ENCODE measurements at regions not wholly inside any gene's neighbourhood (a gene's known extent, or its start where the extent isn't known, plus 50 kb on each side); places are given as distances from the start of the nearest gene placed in this dataset.

GRCh38 chrX:45850775-45851433, 650.2 kb upstream of the DIPK2B start:
- Histone ChIP-seq H3K36me3 (ENCODE audit: control insufficient read depth in 1 of 2, insufficient read depth in 2 of 2, low read length in 2 of 2) (no peaks in the 10 kb centered on the region), H3K9me3 (ENCODE audit: control insufficient read depth in 1 of 2, low read length in 2 of 2) (no peaks in the 10 kb centered on the region), H3K27me3 (ENCODE audit: control insufficient read depth in 1 of 2, insufficient read depth in 2 of 2, low read length in 2 of 2) (no peaks in the 10 kb centered on the region), H3K4me1 (ENCODE audit: control insufficient read depth in 1 of 2, insufficient read depth in 2 of 2, low read length in 2 of 2) (no peaks in the 10 kb centered on the region), H3K4me3 (ENCODE audit: low read depth in 1 of 2, low read length in 2 of 2) (peak overlapping the region; percentile 79 to 84), H3K9ac (ENCODE audit: low read depth in 1 of 2, low read length in 2 of 2) (peak overlapping the region; percentile 65 to 70), H3K27ac (ENCODE audit: low read depth, low read length) (peak overlapping the region; percentile 20)

- Histone ChIP-seq H3K27ac (ENCODE audit: low read depth, low read length) (peak overlapping the region; percentile 20), H3K9me3 (ENCODE audit: control insufficient read depth in 1 of 2, low read length in 2 of 2) (no peaks in the 10 kb centered on the region), H3K36me3 (ENCODE audit: control insufficient read depth in 1 of 2, insufficient read depth in 2 of 2, low read length in 2 of 2) (no peaks in the 10 kb centered on the region), H3K4me1 (ENCODE audit: control insufficient read depth in 1 of 2, insufficient read depth in 2 of 2, low read length in 2 of 2) (no peaks in the 10 kb centered on the region), H3K9ac (ENCODE audit: low read depth in 1 of 2, low read length in 2 of 2) (peak overlapping the region; percentile 65 to 70), H3K27me3 (ENCODE audit: control insufficient read depth in 1 of 2, insufficient read depth in 2 of 2, low read length in 2 of 2) (no peaks in the 10 kb centered on the region), H3K4me3 (ENCODE audit: low read depth in 1 of 2, low read length in 2 of 2) (peak overlapping the region; percentile 79 to 84)
Measured at GRCh38 chrX:45850197-45850774, 649.6 kb upstream of the DIPK2B start.

- peak overlapping the region in 1 of 2 donors; percentile 65 for H3K9ac ChIP-seq (ENCODE audit: low read depth in 1 of 2, low read length in 2 of 2)
- H3K27me3 ChIP-seq (ENCODE audit: control insufficient read depth in 1 of 2, insufficient read depth in 2 of 2, low read length in 2 of 2), result no peaks in the 10 kb centered on the region
- no peaks in the 10 kb centered on the region for H3K9me3 ChIP-seq (ENCODE audit: control insufficient read depth in 1 of 2, low read length in 2 of 2)
- H3K4me1 ChIP-seq (ENCODE audit: control insufficient read depth in 1 of 2, insufficient read depth in 2 of 2, low read length in 2 of 2), result no peaks in the 10 kb centered on the region
- H3K36me3 ChIP-seq (ENCODE audit: control insufficient read depth in 1 of 2, insufficient read depth in 2 of 2, low read length in 2 of 2), result no peaks in the 10 kb centered on the region
- H3K4me3 ChIP-seq (ENCODE audit: low read depth in 1 of 2, low read length in 2 of 2), result peak overlapping the region; percentile 79 to 84
- H3K27ac ChIP-seq (ENCODE audit: low read depth, low read length), result no peak overlapping the region
Measured at GRCh38 chrX:45849261-45849862, 648.7 kb upstream of the DIPK2B start.

GRCh38 chrX:45847961-45848360, 647.3 kb upstream of the DIPK2B start:
- no peak overlapping the region for H3K9ac ChIP-seq (ENCODE audit: low read depth in 1 of 2, low read length in 2 of 2)
- no peaks in the 10 kb centered on the region for H3K9me3 ChIP-seq (ENCODE audit: control insufficient read depth in 1 of 2, low read length in 2 of 2)
- H3K36me3 ChIP-seq (ENCODE audit: control insufficient read depth in 1 of 2, insufficient read depth in 2 of 2, low read length in 2 of 2), result no peaks in the 10 kb centered on the region
- H3K4me3 ChIP-seq (ENCODE audit: low read depth in 1 of 2, low read length in 2 of 2), result no peak overlapping the region
- no peak overlapping the region for H3K27ac ChIP-seq (ENCODE audit: low read depth, low read length)
- H3K4me1 ChIP-seq (ENCODE audit: control insufficient read depth in 1 of 2, insufficient read depth in 2 of 2, low read length in 2 of 2), result no peaks in the 10 kb centered on the region
- H3K27me3 ChIP-seq (ENCODE audit: control insufficient read depth in 1 of 2, insufficient read depth in 2 of 2, low read length in 2 of 2), result no peaks in the 10 kb centered on the region

- no peak overlapping the region for H3K27ac ChIP-seq (ENCODE audit: low read depth, low read length)
- H3K4me3 ChIP-seq (ENCODE audit: low read depth in 1 of 2, low read length in 2 of 2), result no peak overlapping the region
- H3K36me3 ChIP-seq (ENCODE audit: control insufficient read depth in 1 of 2, insufficient read depth in 2 of 2, low read length in 2 of 2), result no peaks in the 10 kb centered on the region
- no peaks in the 10 kb centered on the region for H3K9me3 ChIP-seq (ENCODE audit: control insufficient read depth in 1 of 2, low read length in 2 of 2)
- no peaks in the 10 kb centered on the region for H3K4me1 ChIP-seq (ENCODE audit: control insufficient read depth in 1 of 2, insufficient read depth in 2 of 2, low read length in 2 of 2)
- no peaks in the 10 kb centered on the region for H3K27me3 ChIP-seq (ENCODE audit: control insufficient read depth in 1 of 2, insufficient read depth in 2 of 2, low read length in 2 of 2)
- no peak overlapping the region for H3K9ac ChIP-seq (ENCODE audit: low read depth in 1 of 2, low read length in 2 of 2)
Measured at GRCh38 chrX:45846328-45846727, 645.7 kb upstream of the DIPK2B start.

- Histone ChIP-seq H3K4me1 (ENCODE audit: control insufficient read depth in 1 of 2, insufficient read depth in 2 of 2, low read length in 2 of 2) (no peaks in the 10 kb centered on the region), H3K4me3 (ENCODE audit: low read depth in 1 of 2, low read length in 2 of 2) (no peak overlapping the region), H3K9ac (ENCODE audit: low read depth in 1 of 2, low read length in 2 of 2) (no peak overlapping the region), H3K9me3 (ENCODE audit: control insufficient read depth in 1 of 2, low read length in 2 of 2) (no peaks in the 10 kb centered on the region), H3K27ac (ENCODE audit: low read depth, low read length) (no peak overlapping the region), H3K36me3 (ENCODE audit: control insufficient read depth in 1 of 2, insufficient read depth in 2 of 2, low read length in 2 of 2) (no peaks in the 10 kb centered on the region), H3K27me3 (ENCODE audit: control insufficient read depth in 1 of 2, insufficient read depth in 2 of 2, low read length in 2 of 2) (no peaks in the 10 kb centered on the region)
Measured at GRCh38 chrX:45845142-45845541, 644.5 kb upstream of the DIPK2B start.

GRCh38 chrX:45843518-45843917, 642.8 kb upstream of the DIPK2B start:
- no peaks in the 10 kb centered on the region for H3K4me1 ChIP-seq (ENCODE audit: control insufficient read depth in 1 of 2, insufficient read depth in 2 of 2, low read length in 2 of 2)
- no peak overlapping the region for H3K4me3 ChIP-seq (ENCODE audit: low read depth in 1 of 2, low read length in 2 of 2)
- H3K27me3 ChIP-seq (ENCODE audit: control insufficient read depth in 1 of 2, insufficient read depth in 2 of 2, low read length in 2 of 2), result no peaks in the 10 kb centered on the region
- H3K9ac ChIP-seq (ENCODE audit: low read depth in 1 of 2, low read length in 2 of 2), result no peak overlapping the region
- H3K27ac ChIP-seq (ENCODE audit: low read depth, low read length), result no peak overlapping the region
- no peaks in the 10 kb centered on the region for H3K9me3 ChIP-seq (ENCODE audit: control insufficient read depth in 1 of 2, low read length in 2 of 2)
- H3K36me3 ChIP-seq (ENCODE audit: control insufficient read depth in 1 of 2, insufficient read depth in 2 of 2, low read length in 2 of 2), result no peaks in the 10 kb centered on the region

GRCh38 chrX:45842926-45843315, 642.2 kb upstream of the DIPK2B start:
- Histone ChIP-seq H3K36me3 (ENCODE audit: control insufficient read depth in 1 of 2, insufficient read depth in 2 of 2, low read length in 2 of 2) (no peaks in the 10 kb centered on the region), H3K27me3 (ENCODE audit: control insufficient read depth in 1 of 2, insufficient read depth in 2 of 2, low read length in 2 of 2) (no peaks in the 10 kb centered on the region), H3K9me3 (ENCODE audit: control insufficient read depth in 1 of 2, low read length in 2 of 2) (no peaks in the 10 kb centered on the region), H3K27ac (ENCODE audit: low read depth, low read length) (no peak overlapping the region), H3K9ac (ENCODE audit: low read depth in 1 of 2, low read length in 2 of 2) (no peak overlapping the region), H3K4me1 (ENCODE audit: control insufficient read depth in 1 of 2, insufficient read depth in 2 of 2, low read length in 2 of 2) (no peaks in the 10 kb centered on the region), H3K4me3 (ENCODE audit: low read depth in 1 of 2, low read length in 2 of 2) (no peak overlapping the region)

- Histone ChIP-seq H3K4me3 (ENCODE audit: low read depth in 1 of 2, low read length in 2 of 2) (no peak overlapping the region), H3K9ac (ENCODE audit: low read depth in 1 of 2, low read length in 2 of 2) (no peak overlapping the region), H3K4me1 (ENCODE audit: control insufficient read depth in 1 of 2, insufficient read depth in 2 of 2, low read length in 2 of 2) (no peaks in the 10 kb centered on the region), H3K36me3 (ENCODE audit: control insufficient read depth in 1 of 2, insufficient read depth in 2 of 2, low read length in 2 of 2) (no peaks in the 10 kb centered on the region), H3K9me3 (ENCODE audit: control insufficient read depth in 1 of 2, low read length in 2 of 2) (no peaks in the 10 kb centered on the region), H3K27ac (ENCODE audit: low read depth, low read length) (no peak overlapping the region), H3K27me3 (ENCODE audit: control insufficient read depth in 1 of 2, insufficient read depth in 2 of 2, low read length in 2 of 2) (no peaks in the 10 kb centered on the region)
Measured at GRCh38 chrX:45842207-45842925, 641.7 kb upstream of the DIPK2B start.

- no peak overlapping the region for H3K9ac ChIP-seq (ENCODE audit: low read depth in 1 of 2, low read length in 2 of 2)
Measured at GRCh38 chrX:45840411-45840950, 639.8 kb upstream of the DIPK2B start.

More at GRCh38 chrX:45840411-45840950, 639.8 kb upstream of the DIPK2B start:
- no peaks in the 10 kb centered on the region for H3K4me1 ChIP-seq (ENCODE audit: control insufficient read depth in 1 of 2, insufficient read depth in 2 of 2, low read length in 2 of 2)
- no peaks in the 10 kb centered on the region for H3K9me3 ChIP-seq (ENCODE audit: control insufficient read depth in 1 of 2, low read length in 2 of 2)
- no peak overlapping the region for H3K4me3 ChIP-seq (ENCODE audit: low read depth in 1 of 2, low read length in 2 of 2)
- no peaks in the 10 kb centered on the region for H3K27me3 ChIP-seq (ENCODE audit: control insufficient read depth in 1 of 2, insufficient read depth in 2 of 2, low read length in 2 of 2)
- H3K36me3 ChIP-seq (ENCODE audit: control insufficient read depth in 1 of 2, insufficient read depth in 2 of 2, low read length in 2 of 2), result no peaks in the 10 kb centered on the region
- no peak overlapping the region for H3K27ac ChIP-seq (ENCODE audit: low read depth, low read length)
